AG08396 (cell line): ENCODE measurements at regions not wholly inside any gene's neighbourhood (a gene's known extent, or its start where the extent isn't known, plus 50 kb on each side); places are given as distances from the start of the nearest gene placed in this dataset.
A peak's percentile ranks its signal among the peaks of the same experiment; 100 is the strongest.
"Not testable (repeated sequence)": the region's sequence is repeated elsewhere in the genome, so short reads cannot be mapped to it uniquely, and the experiment has no call there.

Experiments used
- DNase-seq: peaks from one replicate; pipeline ENCODE4 v3.0.0; 2012; ENCODE audit warnings: low spot score, mixed read lengths

GRCh38 chr1:46878173-46878782 lies 63.0 kb downstream of the CYP4A11 start:
- DNase-seq = peak; percentile 4

GRCh38 chr1:46876093-46876492 lies 65.2 kb downstream of the CYP4A11 start:
- DNase-seq = not testable (repeated sequence)
